AG04450 (cell line): ENCODE measurements at regions not wholly inside any gene's neighbourhood (a gene's known extent, or its start where the extent isn't known, plus 50 kb on each side); places are given as distances from the start of the nearest gene placed in this dataset.

Experiments used
- CTCF ChIA-PET: fragments of 300-600, 350-600 bp; formaldehyde crosslinking; extraction: SDS; loops from one replicate; lab custom pipeline; 2022; ENCODE audit warnings: antibody characterized with exemption, inconsistent platforms; lab: Charles Lee
- POLR2A ChIA-PET: fragments of 350-600 bp; formaldehyde crosslinking; extraction: SDS; loops from one replicate; lab custom pipeline; 2021; ENCODE audit warnings: antibody characterized with exemption, inconsistent platforms; lab: Yijun Ruan, JAX
- DNase-seq: peaks from one replicate; pipeline ENCODE4 v3.0.0-alpha.2; 2011; ENCODE audit warnings: low read depth, low spot score
- H3K27ac ChIP-seq: one replicate; pipeline ENCODE4 v1.5.1; 2012; ENCODE audit warnings: low read depth, low read length, control low read depth
- H3K27me3 ChIP-seq: one replicate; pipeline ENCODE4 v1.6.0; 2012; ENCODE audit warnings: low read length; ENCODE audit not compliant: control insufficient read depth, insufficient read depth
- H3K4me3 ChIP-seq: 2 replicates; pipeline ENCODE4 v1.5.1; 2011; ENCODE audit warnings: mild to moderate bottlenecking, low read depth, low read length, control low read depth
- H3K9me3 ChIP-seq: 2 replicates; pipeline ENCODE4 v1.5.1; 2012; ENCODE audit warnings: low read length; ENCODE audit not compliant: control insufficient read depth, insufficient read depth
- CTCF ChIP-seq: IDR thresholded peaks from 2 replicates; pipeline ENCODE4 v1.5.1; 2011; ENCODE audit warnings: low read depth, low read length, control low read depth, inconsistent platforms

GRCh38 chr2:153819501-153819900 lies 52.2 kb upstream of the GALNT13 start:
- Histone ChIP-seq H3K4me3 (no peak overlapping the region), H3K27me3 (no peaks in the 10 kb centered on the region), H3K9me3 (peaks cover 16% of the 10 kb centered on the region), H3K27ac (no peak overlapping the region)
- TF ChIP-seq CTCF, result no peak
- POLR2A ChIA-PET, result no interaction called here
- CTCF ChIA-PET, result no interaction called here
- DNase-seq, result no peak
